Astrocyte of the cerebellum (primary cell): ENCODE measurements at regions not wholly inside any gene's neighbourhood (a gene's known extent, or its start where the extent isn't known, plus 50 kb on each side); places are given as distances from the start of the nearest gene placed in this dataset.

Experiments
- DNase-seq: peaks from one replicate; pipeline ENCODE4 v3.0.0-alpha.2; 2011; ENCODE audit warnings: low read depth
- H3K4me3 ChIP-seq: 2 replicates; pipeline ENCODE4 v1.5.1; 2011; ENCODE audit warnings: mild to moderate bottlenecking, low read depth, low read length, moderate library complexity
- in situ Hi-C: cut with HindIII; loops from 2 replicates; pipeline ENCODE4 v1.10.0; 2017; ENCODE audit warnings: low sequenced_read_pairs
- TF ChIP-seq, protein P1 (sequence below): IDR thresholded peaks from 2 replicates; pipeline ENCODE4 v1.5.1; 2012; ENCODE audit warnings: low read length, low read depth, moderate library complexity, mild to moderate bottlenecking; ENCODE audit errors: missing control alignments

DNA sequence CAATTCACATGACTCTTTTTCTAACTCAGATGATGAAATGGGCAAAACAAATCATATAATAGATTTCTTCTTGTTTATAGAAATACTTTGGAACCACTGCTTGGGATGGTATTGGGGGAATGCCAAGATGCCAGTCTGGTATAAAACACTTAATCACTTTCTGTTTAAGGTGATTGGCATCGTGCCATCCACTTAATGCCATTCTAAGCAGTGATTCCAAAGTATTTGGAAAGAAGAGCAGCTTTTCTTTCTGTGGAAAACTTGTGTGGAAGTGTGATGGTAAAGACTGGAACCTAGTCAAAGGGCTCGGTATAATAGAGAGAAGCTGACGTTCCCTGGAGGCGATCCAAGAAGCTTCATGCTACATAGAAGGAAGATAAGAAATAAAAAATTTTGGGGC lies 120.6 kb downstream of the TMEM26 start:
- in situ Hi-C loops, result no loop called here
- DNase-seq, result no peak
- TF ChIP-seq, protein P1, sequence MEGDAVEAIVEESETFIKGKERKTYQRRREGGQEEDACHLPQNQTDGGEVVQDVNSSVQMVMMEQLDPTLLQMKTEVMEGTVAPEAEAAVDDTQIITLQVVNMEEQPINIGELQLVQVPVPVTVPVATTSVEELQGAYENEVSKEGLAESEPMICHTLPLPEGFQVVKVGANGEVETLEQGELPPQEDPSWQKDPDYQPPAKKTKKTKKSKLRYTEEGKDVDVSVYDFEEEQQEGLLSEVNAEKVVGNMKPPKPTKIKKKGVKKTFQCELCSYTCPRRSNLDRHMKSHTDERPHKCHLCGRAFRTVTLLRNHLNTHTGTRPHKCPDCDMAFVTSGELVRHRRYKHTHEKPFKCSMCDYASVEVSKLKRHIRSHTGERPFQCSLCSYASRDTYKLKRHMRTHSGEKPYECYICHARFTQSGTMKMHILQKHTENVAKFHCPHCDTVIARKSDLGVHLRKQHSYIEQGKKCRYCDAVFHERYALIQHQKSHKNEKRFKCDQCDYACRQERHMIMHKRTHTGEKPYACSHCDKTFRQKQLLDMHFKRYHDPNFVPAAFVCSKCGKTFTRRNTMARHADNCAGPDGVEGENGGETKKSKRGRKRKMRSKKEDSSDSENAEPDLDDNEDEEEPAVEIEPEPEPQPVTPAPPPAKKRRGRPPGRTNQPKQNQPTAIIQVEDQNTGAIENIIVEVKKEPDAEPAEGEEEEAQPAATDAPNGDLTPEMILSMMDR, result no peak
- H3K4me3 ChIP-seq, result no peak overlapping the region

DNA sequence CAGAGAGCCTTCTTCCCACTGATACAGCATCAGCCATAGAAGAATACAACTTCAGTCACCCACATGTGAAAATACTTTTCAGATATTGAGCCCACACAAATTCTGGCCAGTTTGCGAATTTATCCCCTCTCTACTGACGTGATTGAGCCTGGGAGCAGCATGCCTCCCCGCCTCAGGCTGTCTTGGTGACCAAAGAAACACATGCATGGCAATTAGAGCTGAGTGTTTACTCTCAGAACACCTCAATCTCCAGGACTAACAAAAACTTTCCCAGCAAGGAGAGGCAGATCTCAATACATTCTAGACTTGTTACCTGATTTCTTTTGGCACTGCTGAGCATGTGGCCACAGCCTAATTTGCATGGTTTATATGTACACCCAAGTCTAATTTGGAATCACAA lies 122.5 kb downstream of the TMEM26 start:
- in situ Hi-C loops, result no loop called here
- no peak overlapping the region for H3K4me3 ChIP-seq
- TF ChIP-seq, protein P1, result no peak
- no peak for DNase-seq

DNA sequence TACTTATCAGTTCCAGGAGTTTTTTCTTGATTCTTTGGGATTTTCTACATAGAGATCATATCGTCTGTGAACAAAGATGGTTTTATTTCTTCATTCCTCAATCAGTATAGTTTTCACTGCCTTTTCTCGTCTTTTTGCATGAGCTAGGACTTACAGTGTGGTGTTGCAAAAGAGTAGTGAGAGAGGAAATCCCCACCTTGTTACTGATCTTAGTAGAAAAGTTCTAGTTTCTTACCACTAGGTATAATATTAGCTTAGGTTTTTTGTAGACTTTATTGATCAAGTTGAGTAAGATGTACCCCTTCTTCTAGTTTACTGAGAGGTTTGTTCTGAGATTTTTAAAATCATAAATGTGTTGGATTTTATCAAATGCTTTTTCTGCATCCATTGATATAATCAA lies 123.3 kb downstream of the TMEM26 start:
- TF ChIP-seq, protein P1, result no peak
- no peak for DNase-seq
- no peak overlapping the region for H3K4me3 ChIP-seq
- in situ Hi-C loops, result no loop called here

DNA sequence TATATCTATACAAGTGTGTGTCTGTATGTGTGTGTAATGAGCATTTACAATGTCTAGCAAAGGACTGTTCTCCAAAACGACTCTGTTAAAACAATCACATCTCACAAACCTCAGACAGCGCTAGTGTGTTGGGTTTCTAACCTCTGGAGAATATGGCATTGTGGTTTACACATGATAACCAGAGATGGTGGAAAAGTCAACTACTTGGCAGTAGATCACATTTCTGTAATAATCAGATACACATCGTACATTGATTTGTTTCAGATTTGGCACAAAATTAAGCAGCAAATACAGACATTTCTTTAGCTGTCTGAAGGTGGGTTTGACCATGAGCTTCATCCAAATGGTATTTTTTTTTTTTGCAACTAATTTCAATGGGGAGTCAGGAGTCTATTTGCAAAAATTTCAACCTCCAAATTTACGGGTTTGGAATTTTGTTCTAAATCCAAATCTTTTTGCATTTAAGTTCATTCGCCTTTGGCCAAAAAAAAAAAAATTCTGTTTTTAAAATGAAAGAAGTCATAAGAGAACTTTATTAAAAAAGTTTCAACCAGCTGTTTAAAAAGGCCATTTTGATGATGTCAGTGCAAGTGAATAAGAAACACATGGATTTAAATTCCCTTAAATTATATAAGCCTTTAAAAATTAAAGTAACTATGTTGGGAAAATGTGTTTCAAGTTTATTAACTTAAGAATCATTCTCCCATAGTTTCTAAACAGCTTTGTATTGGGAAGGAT lies 127.8 kb downstream of the TMEM26 start:
- H3K4me3 ChIP-seq, result no peak overlapping the region
- in situ Hi-C loops, result no loop called here
- TF ChIP-seq, protein P1, result no peak
- DNase-seq, result no peak

DNA sequence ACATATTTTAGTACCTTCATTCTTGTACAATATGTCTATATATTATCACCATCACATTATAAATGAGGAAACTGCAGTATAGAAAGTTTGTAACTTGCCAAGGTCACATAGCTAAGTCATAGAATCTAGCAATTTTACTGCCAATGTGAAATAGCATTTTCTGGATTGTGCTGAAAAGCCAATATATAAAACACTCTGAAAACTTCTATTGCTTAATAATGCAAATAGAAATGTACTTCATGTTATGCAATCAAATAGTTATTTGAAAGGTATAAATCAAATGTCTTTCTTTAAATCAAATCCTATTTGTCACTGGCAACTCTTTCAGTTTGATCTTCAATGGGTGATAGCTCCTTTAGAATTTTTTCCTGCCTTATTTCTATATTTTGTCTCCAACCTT lies 129.5 kb downstream of the TMEM26 start:
- no peak for DNase-seq
- in situ Hi-C loops, result no loop called here
- no peak overlapping the region for H3K4me3 ChIP-seq
- TF ChIP-seq, protein P1, result no peak

DNA sequence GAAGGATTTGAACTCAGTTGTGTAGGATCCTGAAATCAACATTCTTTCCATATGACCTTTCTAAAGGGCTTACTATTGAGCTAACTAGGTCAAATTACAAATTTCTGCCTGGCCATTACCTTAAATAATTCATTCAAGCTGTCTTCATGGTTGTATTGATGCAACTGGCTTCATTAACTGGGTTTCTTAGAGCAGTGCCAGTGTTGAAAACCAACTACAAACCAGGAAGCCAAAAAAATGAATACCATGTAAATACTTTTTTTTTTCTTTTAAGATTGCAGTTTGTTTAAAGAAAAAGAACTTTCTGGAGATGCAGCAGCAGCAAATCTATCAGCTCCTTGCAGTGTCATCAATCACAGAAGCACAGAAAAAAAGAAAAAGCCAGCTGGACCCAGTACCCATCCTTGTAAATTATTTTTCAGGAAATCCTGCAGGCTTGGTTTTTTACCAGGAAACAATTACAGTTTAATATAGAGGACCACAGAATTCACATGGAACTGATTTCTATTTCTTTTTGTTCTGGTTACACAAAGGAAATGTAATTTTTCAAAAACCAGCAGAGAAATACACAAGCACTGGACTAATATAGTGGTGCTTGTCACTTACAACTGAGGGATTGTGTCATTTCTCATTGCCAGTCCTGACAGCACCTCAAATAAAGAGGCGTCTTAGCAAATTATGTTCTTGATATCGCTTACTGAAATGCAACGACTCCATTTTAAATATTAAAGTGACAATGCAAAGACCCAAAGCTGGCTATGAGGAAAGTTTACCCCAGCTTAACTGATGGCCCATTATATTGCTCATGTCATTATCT lies 131.9 kb downstream of the TMEM26 start:
- TF ChIP-seq, protein P1, result no peak
- in situ Hi-C loops, result no loop called here
- DNase-seq, result no peak
- no peak overlapping the region for H3K4me3 ChIP-seq
